ENCODE measurements at regions not wholly inside any gene's neighbourhood (a gene's known extent, or its start where the extent isn't known, plus 50 kb on each side); places are given as distances from the start of the nearest gene placed in this dataset.

- H3K36me3 Mint-ChIP-seq (ENCODE audit: low read depth) = no peaks in the 10 kb centered on the region
- no peak for DNase-seq (ENCODE audit: low read depth, low spot score)
Measured at GRCh38 chr17:77266891-77267341, 126.1 kb downstream of the SEC14L1 start.

GRCh38 chr17:77269696-77270681 lies 129.2 kb downstream of the SEC14L1 start:
- DNase-seq (ENCODE audit: low read depth, low spot score) = no peak

More at GRCh38 chr17:77266891-77267341, 126.1 kb downstream of the SEC14L1 start:
- no peaks in the 10 kb centered on the region for H3K9me3 Mint-ChIP-seq
- TF ChIP-seq CTCF (conservative IDR thresholded peaks at IDR 0.05) = peak; percentile 20
- H3K4me3 Mint-ChIP-seq = no peak overlapping the region
- peaks cover 4% of the 10 kb centered on the region for H3K4me1 Mint-ChIP-seq
- H3K27ac Mint-ChIP-seq (ENCODE audit: unreplicated experiment) = no peak overlapping the region
- no peaks in the 10 kb centered on the region for H3K27me3 Mint-ChIP-seq (ENCODE audit: low read depth)

GRCh38 chr17:77271411-77271810 lies 130.6 kb downstream of the SEC14L1 start:
- Mint-ChIP-seq H3K4me3 (no peak overlapping the region), H3K4me1 (peaks cover 11% of the 10 kb centered on the region), H3K27me3 (ENCODE audit: low read depth) (peaks cover 6% of the 10 kb centered on the region), H3K27ac (ENCODE audit: unreplicated experiment) (no peak overlapping the region), H3K36me3 (ENCODE audit: low read depth) (no peaks in the 10 kb centered on the region), H3K9me3 (no peaks in the 10 kb centered on the region)
- DNase-seq (ENCODE audit: low read depth, low spot score) = no peak
- TF ChIP-seq CTCF (conservative IDR thresholded peaks at IDR 0.05) = no peak

More at GRCh38 chr17:77269696-77270681, 129.2 kb downstream of the SEC14L1 start:
- Mint-ChIP-seq H3K4me3 (no peak overlapping the region), H3K27ac (ENCODE audit: unreplicated experiment) (no peak overlapping the region), H3K9me3 (no peaks in the 10 kb centered on the region), H3K27me3 (ENCODE audit: low read depth) (no peaks in the 10 kb centered on the region), H3K4me1 (no peaks in the 10 kb centered on the region), H3K36me3 (ENCODE audit: low read depth) (no peaks in the 10 kb centered on the region)
- TF ChIP-seq CTCF (conservative IDR thresholded peaks at IDR 0.05) = no peak

GRCh38 chr17:77273397-77274085 lies 132.8 kb downstream of the SEC14L1 start:
- TF ChIP-seq CTCF (conservative IDR thresholded peaks at IDR 0.05) = no peak
- peak overlapping the region; percentile 35 for H3K27ac Mint-ChIP-seq (ENCODE audit: unreplicated experiment)

GRCh38 chr17:77274096-77274845 lies 133.5 kb downstream of the SEC14L1 start:
- Mint-ChIP-seq H3K36me3 (ENCODE audit: low read depth) (no peaks in the 10 kb centered on the region), H3K4me1 (peaks cover 11% of the 10 kb centered on the region), H3K9me3 (no peaks in the 10 kb centered on the region), H3K4me3 (no peak overlapping the region), H3K27me3 (ENCODE audit: low read depth) (peaks cover 16% of the 10 kb centered on the region), H3K27ac (ENCODE audit: unreplicated experiment) (peak overlapping the region; percentile 35)
- no peak for DNase-seq (ENCODE audit: low read depth, low spot score)
- TF ChIP-seq CTCF (conservative IDR thresholded peaks at IDR 0.05) = no peak

More at GRCh38 chr17:77273397-77274085, 132.8 kb downstream of the SEC14L1 start:
- Mint-ChIP-seq H3K36me3 (ENCODE audit: low read depth) (no peaks in the 10 kb centered on the region), H3K27me3 (ENCODE audit: low read depth) (peaks cover 14% of the 10 kb centered on the region), H3K9me3 (no peaks in the 10 kb centered on the region), H3K4me1 (peaks cover 11% of the 10 kb centered on the region), H3K4me3 (no peak overlapping the region)
- DNase-seq (ENCODE audit: low read depth, low spot score) = no peak

Data from neural crest cell (in vitro differentiated cells).